Esophagus squamous epithelium (tissue), 5 donors: ENCODE measurements at regions not wholly inside any gene's neighbourhood (a gene's known extent, or its start where the extent isn't known, plus 50 kb on each side); places are given as distances from the start of the nearest gene placed in this dataset.

Experiments
- DNase-seq: peaks from one replicate; lab custom pipeline; 2025; lab: John Stamatoyannopoulos, UW
- H3K27ac ChIP-seq, 4 donors: fragments of 200-600 bp; sonication (generic); one replicate each; pipeline ENCODE4 v1.5.1; 2016 to 2019; ENCODE audit warnings: mild to moderate bottlenecking in 1 of 4
- H3K27me3 ChIP-seq, 4 donors: fragments of 200-600 bp; sonication (generic); 1 replicate in 3 of 4; 2 replicates in 1 of 4; pipeline versions ENCODE4 v1.5.1 to v1.6.0; 2017 to 2021; ENCODE audit warnings: antibody characterized with exemption in 1 of 4
- H3K36me3 ChIP-seq, 3 donors: fragments of 200-600 bp; sonication (generic); one replicate each; pipeline ENCODE4 v1.5.1; 2016 to 2019
- H3K4me1 ChIP-seq, 3 donors: fragments of 200-600 bp; sonication (generic); one replicate each; pipeline ENCODE4 v1.5.1; 2017 to 2019
- H3K4me3 ChIP-seq, 4 donors: fragments of 200-600 bp; sonication (generic); 1 replicate in 3 of 4; 2 replicates in 1 of 4; pipeline ENCODE4 v1.5.1; 2016 to 2019; ENCODE audit warnings: mild to moderate bottlenecking in 2 of 4, moderate library complexity in 1 of 4
- H3K9me3 ChIP-seq, 3 donors: fragments of 200-600 bp; sonication (generic); one replicate each; pipeline ENCODE4 v1.5.1; 2016 to 2019
- CTCF ChIP-seq, 6 experiments: fragments of 450-650 bp in 4 of 6; fragments of 200-600 bp in 2 of 6; sonication (generic) in 2 of 6; IDR thresholded peaks; one replicate each; pipeline ENCODE4 v1.5.1; 2016 to 2019; ENCODE audit warnings: antibody characterized with exemption in 6 of 6, mild to moderate bottlenecking in 4 of 6, moderate library complexity in 4 of 6
- POLR2A ChIP-seq, 4 donors: fragments of 450-650 bp; IDR thresholded peaks; one replicate each; pipeline ENCODE4 v1.6.1; 2017; ENCODE audit warnings: antibody characterized with exemption in 4 of 4, mild to moderate bottlenecking in 4 of 4, moderate library complexity in 3 of 4
- WGBS, 2 donors: methylation state at CpG; one replicate each; pipeline ENCODE4 v1.1.5; 2018; 5-methylcytosine and 5-hydroxymethylcytosine counted together
- intact Hi-C: fragments of 100-400 bp; cut with DNase I; formaldehyde crosslinking; loops from one replicate; pipeline ENCODE4 v1.15.0; 2022
- donor health status: DM: yes; HTN: yes; CAD: no.

GRCh38 chr4:181911420-181911819 lies 331.8 kb upstream of the TENM3 start:
- no peak for TF ChIP-seq CTCF (IDR thresholded peaks at IDR 0.05)
- no peak for TF ChIP-seq POLR2A (IDR thresholded peaks at IDR 0.05)
- intact Hi-C loops: no loop called here
- Histone ChIP-seq H3K4me3 (no peak overlapping the region), H3K27ac (no peak overlapping the region), H3K4me1 (no peaks in the 10 kb centered on the region), H3K27me3 (no peaks in the 10 kb centered on the region), H3K36me3 (no peaks in the 10 kb centered on the region), H3K9me3 (peaks cover 0 to 8% (median 0%) of the 10 kb centered on the region in 3 donors)
- 23 to 56% methylated on average over 2 of the region's 2 CpGs for WGBS, 2 donors
- DNase-seq: no peak

DNA sequence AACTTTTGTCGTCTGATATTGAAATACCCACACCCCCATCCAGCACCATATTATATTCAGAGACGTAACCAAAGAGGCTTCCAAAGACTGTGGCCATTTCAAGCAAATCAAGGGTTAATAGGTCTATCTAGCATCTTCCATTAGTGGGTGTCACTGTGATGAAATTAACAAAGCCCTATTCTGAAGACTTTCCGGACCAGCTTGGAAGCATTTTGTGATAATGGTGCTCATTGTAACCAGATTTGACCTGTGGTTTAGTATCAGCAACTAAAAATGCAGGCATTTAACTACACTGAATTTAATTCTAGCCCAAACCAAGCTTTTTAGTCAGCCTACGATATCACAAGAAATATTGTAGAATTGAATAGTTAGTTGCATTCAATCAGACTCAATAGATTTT lies 309.7 kb upstream of the TENM3 start:
- DNase-seq: no peak
- no peaks in the 10 kb centered on the region for H3K27me3 ChIP-seq
- 66 to 91% methylated on average over 4 of the region's 4 CpGs for WGBS, 2 donors
- TF ChIP-seq CTCF (IDR thresholded peaks at IDR 0.05): no peak
- TF ChIP-seq POLR2A (IDR thresholded peaks at IDR 0.05): no peak
- H3K36me3 ChIP-seq: no peaks in the 10 kb centered on the region
- intact Hi-C loops: no loop called here
- no peak overlapping the region for H3K27ac ChIP-seq
- H3K9me3 ChIP-seq: no peaks in the 10 kb centered on the region
- no peaks in the 10 kb centered on the region for H3K4me1 ChIP-seq
- H3K4me3 ChIP-seq: no peak overlapping the region

DNA sequence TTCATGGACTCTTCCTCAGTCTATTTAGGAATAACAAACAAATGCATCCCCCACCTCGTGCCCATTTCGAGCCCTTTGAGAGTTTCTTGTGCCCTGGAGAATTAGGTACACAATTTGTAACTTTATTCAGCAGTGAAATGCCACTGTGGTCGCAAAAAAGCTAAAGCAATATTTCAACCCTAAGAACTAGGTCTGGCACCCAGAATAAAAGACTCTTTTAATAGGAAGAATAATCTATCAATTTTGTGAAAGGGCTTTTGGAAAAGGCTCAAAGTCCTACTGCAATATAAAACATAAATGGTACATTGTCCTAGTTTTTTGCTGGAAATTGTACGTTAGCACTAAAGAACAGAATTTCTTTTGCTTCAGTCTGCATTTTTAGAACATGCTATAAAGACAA lies 304.6 kb upstream of the TENM3 start:
- H3K27ac ChIP-seq: no peak overlapping the region
- H3K9me3 ChIP-seq: no peaks in the 10 kb centered on the region
- H3K27me3 ChIP-seq: no peaks in the 10 kb centered on the region
- H3K4me1 ChIP-seq: no peaks in the 10 kb centered on the region
- 63 to 67% methylated on average over 4 of the region's 4 CpGs for WGBS, 2 donors
- intact Hi-C loops: no loop called here
- no peak for DNase-seq
- no peaks in the 10 kb centered on the region for H3K36me3 ChIP-seq
- no peak for TF ChIP-seq POLR2A (IDR thresholded peaks at IDR 0.05)
- TF ChIP-seq CTCF (IDR thresholded peaks at IDR 0.05): no peak
- H3K4me3 ChIP-seq: no peak overlapping the region

DNA sequence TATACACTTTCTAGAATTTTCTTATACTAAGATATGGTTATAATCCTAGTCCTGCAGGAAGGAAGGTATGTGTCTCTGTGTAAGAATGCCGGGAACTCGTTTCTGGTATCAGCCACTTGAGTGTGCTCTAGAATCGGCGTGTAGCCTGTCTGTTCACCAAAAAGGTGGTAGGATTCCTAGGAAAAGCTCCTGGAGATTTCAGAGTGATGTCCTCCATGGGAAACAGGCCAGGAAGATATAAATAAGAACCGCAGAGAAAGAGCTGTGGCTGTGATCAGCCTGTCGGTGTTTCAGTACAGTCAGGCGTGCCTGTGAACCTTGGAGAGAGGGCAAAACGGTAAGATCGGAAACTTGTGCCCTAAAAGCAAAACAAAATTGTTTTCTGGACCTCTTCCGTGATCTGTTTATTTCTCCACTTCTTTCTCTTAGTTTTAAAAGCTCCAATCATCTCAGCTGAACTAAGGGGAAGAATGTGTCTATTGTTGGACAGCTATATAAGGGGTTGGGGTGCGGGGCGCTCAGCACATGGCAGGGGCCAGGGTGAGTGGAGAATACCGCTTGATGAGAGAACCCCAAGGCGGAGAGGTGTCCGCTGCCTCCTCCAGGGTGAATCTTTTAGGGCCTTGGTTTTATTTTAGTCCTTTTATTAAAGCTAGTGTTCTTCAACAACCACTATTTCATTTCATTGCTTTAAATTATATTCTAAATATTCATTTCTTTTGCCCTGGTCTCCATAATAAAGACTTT lies 303.8 kb upstream of the TENM3 start:
- 73 to 75% methylated on average over 15 of the region's 15 CpGs for WGBS, 2 donors
- H3K4me1 ChIP-seq: no peaks in the 10 kb centered on the region
- H3K27me3 ChIP-seq: no peaks in the 10 kb centered on the region
- no peak overlapping the region for H3K27ac ChIP-seq
- TF ChIP-seq POLR2A (IDR thresholded peaks at IDR 0.05) (no peak), CTCF (IDR thresholded peaks at IDR 0.05) (no peak)
- H3K36me3 ChIP-seq: no peaks in the 10 kb centered on the region
- H3K4me3 ChIP-seq: no peak overlapping the region
- no peaks in the 10 kb centered on the region for H3K9me3 ChIP-seq
- DNase-seq: no peak
- intact Hi-C loops: no loop called here

DNA sequence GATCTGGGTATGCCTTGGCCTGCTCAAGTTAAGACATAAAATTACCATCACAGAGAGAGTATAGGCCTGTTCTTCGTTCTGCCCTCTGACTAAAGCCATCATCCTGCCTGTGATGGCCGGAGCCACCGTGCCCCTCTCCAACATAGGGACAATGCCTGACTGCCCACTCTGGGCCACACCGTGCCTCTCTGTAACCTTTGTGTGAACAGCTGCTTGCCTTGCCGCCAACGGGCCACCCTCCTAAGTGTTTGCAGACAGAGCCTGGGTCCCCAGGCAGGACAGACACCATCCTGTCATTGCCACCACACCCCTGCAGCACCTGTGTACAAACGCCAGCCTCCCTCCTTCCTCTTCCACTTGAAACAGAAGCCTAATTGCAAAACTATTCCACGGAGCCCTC lies 298.7 kb upstream of the TENM3 start:
- H3K4me1 ChIP-seq: no peaks in the 10 kb centered on the region
- TF ChIP-seq POLR2A (IDR thresholded peaks at IDR 0.05) (no peak), CTCF (IDR thresholded peaks at IDR 0.05) (no peak)
- WGBS, 2 donors: 86 to 88% methylated on average over 5 to 8 of the region's 8 CpGs
- DNase-seq: no peak
- intact Hi-C loops: no loop called here
- no peak overlapping the region for H3K4me3 ChIP-seq
- H3K36me3 ChIP-seq: no peaks in the 10 kb centered on the region
- no peak overlapping the region for H3K27ac ChIP-seq
- H3K9me3 ChIP-seq: no peaks in the 10 kb centered on the region
- H3K27me3 ChIP-seq: no peaks in the 10 kb centered on the region
